ENCODE measurements at regions not wholly inside any gene's neighbourhood (a gene's known extent, or its start where the extent isn't known, plus 50 kb on each side); places are given as distances from the start of the nearest gene placed in this dataset.

- 0 out of 2 replicates have a peak, but pooled peaks have one; percentile 27 for TF ChIP-seq ZBTB4 (CRISPR knock-in tag; IDR thresholded peaks at IDR 0.05; ENCODE audit: borderline replicate concordance)
- TF ChIP-seq XRCC5 (optimal IDR thresholded peaks at IDR 0.05; ENCODE audit: low read length) = peak; percentile 40
- TF ChIP-seq JUN (CRISPR knock-in tag; IDR thresholded peaks at IDR 0.05) = no peak
- 0 out of 2 replicates have a peak, but pooled peaks have one; percentile 10 for TF ChIP-seq ZBTB33 (CRISPR knock-in tag; IDR thresholded peaks at IDR 0.05)
- peak; percentile 35; the same call in 1 of the 2 replicates for TF ChIP-seq ZSCAN21 (CRISPR knock-in tag; IDR thresholded peaks at IDR 0.05; ENCODE audit: borderline replicate concordance)
- TF ChIP-seq POLR2A (IDR thresholded peaks at IDR 0.05; ENCODE audit: insufficient read depth in 1 of 2, low read depth in 2 of 2, low read length in 2 of 2) = peak in 1 of 2 experiments; percentile 36; a peak in 1 of 4 replicates
- TF ChIP-seq ZSCAN31 (CRISPR knock-in tag; IDR thresholded peaks at IDR 0.05; ENCODE audit: low read depth) = peak; percentile 33; the same call in 1 of the 2 replicates
- TF ChIP-seq ZNF225 (CRISPR knock-in tag; IDR thresholded peaks at IDR 0.05) = peak; percentile 33; the same call in 1 of the 2 replicates
- TF ChIP-seq PATZ1 (CRISPR knock-in tag; IDR thresholded peaks at IDR 0.05) = peak; percentile 13; the same call in 1 of the 2 replicates
- TF ChIP-seq ZNF292 (CRISPR knock-in tag; IDR thresholded peaks at IDR 0.05; ENCODE audit: borderline replicate concordance, low read depth) = peak; percentile 73; the same call in 1 of the 2 replicates
- no peak for TF ChIP-seq TRIM24 (CRISPR knock-in tag; IDR thresholded peaks at IDR 0.05)
- TF ChIP-seq ZNF543 (CRISPR knock-in tag; IDR thresholded peaks at IDR 0.05) = no peak
- TF ChIP-seq RNF219 (CRISPR knock-in tag; IDR thresholded peaks at IDR 0.05) = no peak
- TF ChIP-seq KAT8 (CRISPR knock-in tag; IDR thresholded peaks at IDR 0.05) = peak; percentile 46; the same call in 1 of the 2 replicates
- TF ChIP-seq ZEB1 (IDR thresholded peaks at IDR 0.05; ENCODE audit: insufficient replicate concordance, low read depth) = peak; percentile 86
- TF ChIP-seq CENPBD1 (CRISPR knock-in tag; IDR thresholded peaks at IDR 0.05; ENCODE audit: borderline replicate concordance, low read depth) = no peak
These were observed 200.6 kb upstream of the CIBAR2 start (continued) for GRCh38 chr16:85312642-85313525.
